Right lobe of liver (tissue), 6 donors: ENCODE measurements at regions not wholly inside any gene's neighbourhood (a gene's known extent, or its start where the extent isn't known, plus 50 kb on each side); places are given as distances from the start of the nearest gene placed in this dataset.

Experiments used
- ATAC-seq, 4 donors: fragments of 200-7000 bp; cut with Tn5 transposase; one replicate each; pipeline ENCODE4 v1.9.1; 2020; ENCODE audit warnings: mild to moderate bottlenecking in 4 of 4, moderate library complexity in 4 of 4
- DNase-seq, 3 donors: peaks; one replicate each; pipeline ENCODE4 v3.0.0-alpha.2; 2020
- H3K27ac ChIP-seq, 3 donors: fragments of 200-600 bp; one replicate each; pipeline ENCODE4 v1.8.0; 2022
- H3K27me3 ChIP-seq, 2 donors: fragments of 200-600 bp; one replicate each; pipeline ENCODE4 v1.8.0; 2022
- H3K36me3 ChIP-seq, 4 donors: fragments of 200-600 bp; sonication (generic) in 1 of 4; one replicate each; pipeline versions ENCODE4 v1.5.1 to v1.8.0; 2017 to 2022; ENCODE audit warnings: control low read depth in 1 of 4
- H3K4me1 ChIP-seq, 4 donors: fragments of 200-600 bp; sonication (generic) in 1 of 4; one replicate each; pipeline versions ENCODE4 v1.5.1 to v1.8.0; 2017 to 2022; ENCODE audit warnings: control low read depth in 1 of 4
- H3K4me3 ChIP-seq, 3 donors: fragments of 200-600 bp; one replicate each; pipeline ENCODE4 v1.8.0; 2022
- H3K9me3 ChIP-seq, 4 donors: fragments of 200-600 bp; sonication (generic) in 1 of 4; one replicate each; pipeline versions ENCODE4 v1.5.1 to v1.8.0; 2017 to 2022; ENCODE audit warnings: control low read depth in 1 of 4
- POLR2A ChIP-seq: fragments of 450-650 bp; IDR thresholded peaks from one replicate; pipeline ENCODE4 v1.6.1; 2017; ENCODE audit warnings: antibody characterized with exemption, mild to moderate bottlenecking
- WGBS: methylation state at CpG from one replicate; pipeline ENCODE4 v1.1.6; 2018; ENCODE audit warnings: low coverage, low lambda C conversion rate; ENCODE audit not compliant: insufficient coverage; ENCODE audit errors: missing lambda C conversion rate; 5-methylcytosine and 5-hydroxymethylcytosine counted together
- intact Hi-C, 2 donors: fragments of 100-400 bp; cut with DNase I; formaldehyde crosslinking; loops; one replicate each; pipeline versions ENCODE4 v1.11.2 to v1.14.1; 2022
- TF ChIP-seq, protein P1 (sequence below), 4 donors: fragments of 200-600 bp in 3 of 4; fragments of 450-650 bp in 1 of 4; IDR thresholded peaks; one replicate each; pipeline versions ENCODE4 v1.5.1 to v1.8.0; 2016 to 2022; ENCODE audit warnings: antibody characterized with exemption in 4 of 4, mild to moderate bottlenecking in 2 of 4
- donor health status: DM: no; HTN: yes; CAD: no.
- donor health status: DM: no; HTN: no; CAD: no.
- donor health status: DM: no; HTN: no; CAD: no.
- donor health status: DM: no; HTN: yes; CAD: no.
- donor health status: DM: no; HTN: yes; CAD: no.

DNA sequence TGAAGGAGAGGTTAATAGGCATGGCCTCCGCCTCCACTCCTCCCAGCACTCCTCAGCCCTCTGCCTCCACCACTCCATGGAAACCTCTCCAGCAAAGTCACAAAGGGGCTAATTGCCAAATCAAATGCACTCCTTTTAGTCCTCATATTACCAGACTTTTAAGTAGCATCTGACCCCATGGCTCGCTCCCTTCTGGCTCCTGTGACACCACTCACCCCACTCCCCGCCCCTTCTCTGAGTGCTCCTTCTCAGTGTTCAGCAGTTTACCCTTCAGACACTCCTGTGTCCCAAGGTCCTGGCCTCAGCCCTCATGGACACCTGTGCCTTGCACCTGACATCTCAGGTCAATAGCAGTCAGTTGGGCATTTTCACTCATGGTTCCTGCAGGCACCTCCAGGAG lies 243.5 kb upstream of the CCL2 start:
- no peak overlapping the region for H3K4me3 ChIP-seq
- no peaks in the 10 kb centered on the region for H3K36me3 ChIP-seq
- no peaks in the 10 kb centered on the region for H3K4me1 ChIP-seq
- WGBS = 45% methylated on average over 3 of the region's 3 CpGs
- no peaks in the 10 kb centered on the region for H3K9me3 ChIP-seq
- no peak overlapping the region for H3K27ac ChIP-seq
- no peak for ATAC-seq
- intact Hi-C loops = no loop called here
- no peak for DNase-seq
- no peaks in the 10 kb centered on the region for H3K27me3 ChIP-seq
- TF ChIP-seq POLR2A = no peak
- TF ChIP-seq, protein P1, sequence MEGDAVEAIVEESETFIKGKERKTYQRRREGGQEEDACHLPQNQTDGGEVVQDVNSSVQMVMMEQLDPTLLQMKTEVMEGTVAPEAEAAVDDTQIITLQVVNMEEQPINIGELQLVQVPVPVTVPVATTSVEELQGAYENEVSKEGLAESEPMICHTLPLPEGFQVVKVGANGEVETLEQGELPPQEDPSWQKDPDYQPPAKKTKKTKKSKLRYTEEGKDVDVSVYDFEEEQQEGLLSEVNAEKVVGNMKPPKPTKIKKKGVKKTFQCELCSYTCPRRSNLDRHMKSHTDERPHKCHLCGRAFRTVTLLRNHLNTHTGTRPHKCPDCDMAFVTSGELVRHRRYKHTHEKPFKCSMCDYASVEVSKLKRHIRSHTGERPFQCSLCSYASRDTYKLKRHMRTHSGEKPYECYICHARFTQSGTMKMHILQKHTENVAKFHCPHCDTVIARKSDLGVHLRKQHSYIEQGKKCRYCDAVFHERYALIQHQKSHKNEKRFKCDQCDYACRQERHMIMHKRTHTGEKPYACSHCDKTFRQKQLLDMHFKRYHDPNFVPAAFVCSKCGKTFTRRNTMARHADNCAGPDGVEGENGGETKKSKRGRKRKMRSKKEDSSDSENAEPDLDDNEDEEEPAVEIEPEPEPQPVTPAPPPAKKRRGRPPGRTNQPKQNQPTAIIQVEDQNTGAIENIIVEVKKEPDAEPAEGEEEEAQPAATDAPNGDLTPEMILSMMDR (IDR thresholded peaks at IDR 0.05) = no peak

DNA sequence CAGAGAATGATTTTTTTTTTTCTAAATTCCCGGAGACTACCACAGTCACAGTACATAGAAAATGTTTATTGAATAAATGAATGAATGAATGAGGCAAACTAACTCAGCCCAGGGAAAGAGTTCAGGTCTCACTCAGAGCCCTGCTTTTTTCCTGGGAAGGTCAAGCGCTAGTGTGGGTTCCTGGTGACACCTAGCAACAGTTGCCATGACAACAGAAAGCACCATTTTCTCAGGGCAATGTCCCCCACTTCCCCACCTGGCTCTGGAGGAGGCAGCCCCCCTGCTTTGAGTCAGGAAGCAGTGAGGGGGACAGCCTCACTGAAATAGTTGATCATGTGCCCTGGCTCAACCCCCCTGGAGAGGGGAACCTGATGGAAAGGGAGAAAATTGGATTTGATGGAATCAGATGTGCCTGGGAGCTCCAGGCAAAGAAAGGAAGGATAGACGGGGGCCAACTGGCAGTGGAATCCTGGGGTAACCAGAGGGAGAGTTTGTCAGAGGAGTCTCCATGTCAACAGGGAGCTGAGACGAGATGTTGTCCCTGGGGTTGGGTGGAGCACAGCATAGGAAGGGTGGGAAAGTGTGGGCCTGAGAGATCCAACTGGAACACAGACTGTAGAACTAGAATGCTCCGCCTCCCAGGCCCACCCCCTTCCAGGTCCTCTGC lies 242.2 kb upstream of the CCL2 start:
- DNase-seq (no peak), ATAC-seq (no peak)
- 36% methylated on average over 5 of the region's 5 CpGs for WGBS
- Histone ChIP-seq H3K4me3 (no peak overlapping the region), H3K9me3 (no peaks in the 10 kb centered on the region), H3K27me3 (no peaks in the 10 kb centered on the region), H3K27ac (no peak overlapping the region), H3K4me1 (no peaks in the 10 kb centered on the region), H3K36me3 (no peaks in the 10 kb centered on the region)
- TF ChIP-seq POLR2A = no peak
- TF ChIP-seq, protein P1 (IDR thresholded peaks at IDR 0.05) = no peak
- intact Hi-C loops = no loop called here

DNA sequence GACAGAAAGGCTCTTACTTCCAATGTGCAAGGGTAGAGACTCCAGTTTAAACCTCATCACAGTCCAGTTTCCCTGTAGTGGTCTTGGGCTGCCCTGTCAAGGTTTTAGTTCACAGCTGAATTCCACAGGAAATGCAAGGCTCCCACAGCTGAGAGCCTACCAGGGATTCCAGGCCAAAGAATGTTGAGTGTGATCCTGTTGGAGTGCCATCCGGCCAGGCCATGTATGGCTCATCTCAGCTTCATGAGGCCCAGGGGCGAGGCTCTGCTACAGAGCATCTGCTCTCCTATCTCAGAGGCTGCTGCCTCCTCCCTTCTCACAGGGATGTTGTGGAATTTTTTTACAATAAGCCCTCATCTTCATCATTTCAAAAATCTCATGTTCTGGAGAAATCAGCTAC lies 239.8 kb upstream of the CCL2 start:
- Histone ChIP-seq H3K4me3 (no peak overlapping the region), H3K36me3 (no peaks in the 10 kb centered on the region), H3K27me3 (no peaks in the 10 kb centered on the region), H3K9me3 (no peaks in the 10 kb centered on the region), H3K27ac (no peak overlapping the region), H3K4me1 (no peaks in the 10 kb centered on the region)
- TF ChIP-seq, protein P1 (IDR thresholded peaks at IDR 0.05) = no peak
- TF ChIP-seq POLR2A = no peak
- ATAC-seq (no peak), DNase-seq (no peak)
- intact Hi-C loops = no loop called here
- 40% methylated on average over 1 of the region's 2 CpGs for WGBS

DNA sequence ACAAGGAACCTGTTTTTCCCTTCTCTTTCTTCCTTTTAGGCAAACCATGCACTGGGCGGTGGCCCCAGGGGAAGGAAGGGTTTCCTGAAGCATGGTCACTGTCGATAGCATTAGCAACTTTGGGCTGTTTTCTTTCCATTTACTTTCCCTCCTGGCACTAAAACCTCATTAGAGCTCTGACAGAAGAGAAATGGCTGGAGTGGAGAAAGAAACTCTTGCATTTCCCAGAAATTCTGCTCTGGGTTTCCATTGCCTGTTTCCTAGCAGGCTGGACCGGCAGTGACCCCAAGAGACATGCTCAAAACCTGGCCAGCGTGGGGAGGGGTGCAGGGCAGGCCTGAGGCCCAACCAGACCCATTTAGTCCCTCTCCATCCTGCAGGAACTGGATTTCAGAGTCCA lies 230.7 kb upstream of the CCL2 start:
- TF ChIP-seq, protein P1 (IDR thresholded peaks at IDR 0.05) = no peak
- TF ChIP-seq POLR2A = no peak
- Histone ChIP-seq H3K9me3 (no peaks in the 10 kb centered on the region), H3K36me3 (no peaks in the 10 kb centered on the region), H3K27me3 (no peaks in the 10 kb centered on the region), H3K4me3 (no peak overlapping the region), H3K4me1 (no peaks in the 10 kb centered on the region), H3K27ac (no peak overlapping the region)
- DNase-seq (no peak), ATAC-seq (no peak)
- 52% methylated on average over 4 of the region's 4 CpGs for WGBS
- intact Hi-C loops = no loop called here
